22Rv1 (cell line): ENCODE measurements at regions not wholly inside any gene's neighbourhood (a gene's known extent, or its start where the extent isn't known, plus 50 kb on each side); places are given as distances from the start of the nearest gene placed in this dataset.

Experiments
- ZFX ChIP-seq: fragments of 450-650 bp; IDR thresholded peaks from 2 replicates; pipeline ENCODE4 v1.6.1; 2017; ENCODE audit warnings: antibody characterized with exemption, borderline replicate concordance
- TF ChIP-seq, protein P1 (sequence below): fragments of 450-650 bp; IDR thresholded peaks from 2 replicates; pipeline ENCODE4 v1.5.1; 2017; ENCODE audit warnings: mild to moderate bottlenecking

DNA sequence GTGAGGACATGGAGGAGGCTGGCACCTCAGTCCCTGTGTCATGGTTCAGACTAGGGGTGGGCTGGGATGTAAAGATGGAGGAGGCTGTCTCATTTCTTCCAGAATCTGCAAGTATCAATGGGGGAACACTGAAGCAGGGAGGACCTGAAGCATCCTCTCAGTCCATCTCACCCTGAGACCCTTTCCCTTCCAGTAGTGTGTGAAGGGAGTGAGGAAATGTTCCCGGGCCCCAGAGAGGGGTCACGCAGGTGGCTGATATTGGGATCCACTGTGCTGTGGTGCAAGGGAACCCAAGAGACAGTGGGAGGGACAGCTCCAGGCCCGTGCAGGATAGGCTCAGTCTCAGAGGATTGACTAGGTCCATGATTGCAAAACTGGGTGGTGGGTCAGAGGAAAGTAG lies 72.2 kb upstream of the ADPGK start:
- TF ChIP-seq, protein P1, sequence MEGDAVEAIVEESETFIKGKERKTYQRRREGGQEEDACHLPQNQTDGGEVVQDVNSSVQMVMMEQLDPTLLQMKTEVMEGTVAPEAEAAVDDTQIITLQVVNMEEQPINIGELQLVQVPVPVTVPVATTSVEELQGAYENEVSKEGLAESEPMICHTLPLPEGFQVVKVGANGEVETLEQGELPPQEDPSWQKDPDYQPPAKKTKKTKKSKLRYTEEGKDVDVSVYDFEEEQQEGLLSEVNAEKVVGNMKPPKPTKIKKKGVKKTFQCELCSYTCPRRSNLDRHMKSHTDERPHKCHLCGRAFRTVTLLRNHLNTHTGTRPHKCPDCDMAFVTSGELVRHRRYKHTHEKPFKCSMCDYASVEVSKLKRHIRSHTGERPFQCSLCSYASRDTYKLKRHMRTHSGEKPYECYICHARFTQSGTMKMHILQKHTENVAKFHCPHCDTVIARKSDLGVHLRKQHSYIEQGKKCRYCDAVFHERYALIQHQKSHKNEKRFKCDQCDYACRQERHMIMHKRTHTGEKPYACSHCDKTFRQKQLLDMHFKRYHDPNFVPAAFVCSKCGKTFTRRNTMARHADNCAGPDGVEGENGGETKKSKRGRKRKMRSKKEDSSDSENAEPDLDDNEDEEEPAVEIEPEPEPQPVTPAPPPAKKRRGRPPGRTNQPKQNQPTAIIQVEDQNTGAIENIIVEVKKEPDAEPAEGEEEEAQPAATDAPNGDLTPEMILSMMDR, result no peak
- no peak for TF ChIP-seq ZFX
